Hematopoietic multipotent progenitor cell (in vitro differentiated cells): ENCODE measurements at regions not wholly inside any gene's neighbourhood (a gene's known extent, or its start where the extent isn't known, plus 50 kb on each side); places are given as distances from the start of the nearest gene placed in this dataset.
"Not testable (repeated sequence)": the region's sequence is repeated elsewhere in the genome, so short reads cannot be mapped to it uniquely, and the experiment has no call there.

Source experiments
- DNase-seq, 3 donors: peaks; one replicate each; pipeline ENCODE4 v3.0.0-alpha.2; 2011 to 2015; ENCODE audit warnings: low read depth in 2 of 3, low spot score in 2 of 3

DNA sequence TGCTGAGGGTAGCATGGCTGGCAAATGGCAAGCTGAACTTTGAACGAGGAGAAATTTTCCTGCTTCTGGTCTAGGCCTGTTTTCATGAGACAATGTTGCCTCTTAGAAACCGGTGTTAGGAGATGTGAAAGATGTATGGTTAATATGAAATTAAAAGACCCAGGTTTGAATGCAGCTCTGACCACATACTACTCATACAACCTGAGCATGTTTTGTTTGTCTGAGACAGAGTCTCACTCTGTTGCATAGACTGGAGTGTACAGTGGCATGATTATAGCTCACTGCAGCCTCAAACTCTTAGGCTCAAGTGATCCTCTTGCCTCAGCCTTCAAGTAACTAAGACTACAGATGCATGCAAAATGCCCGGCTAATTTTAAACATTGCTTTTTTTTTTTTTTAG lies 193.4 kb upstream of the FZD8 start:
- no peak for DNase-seq

DNA sequence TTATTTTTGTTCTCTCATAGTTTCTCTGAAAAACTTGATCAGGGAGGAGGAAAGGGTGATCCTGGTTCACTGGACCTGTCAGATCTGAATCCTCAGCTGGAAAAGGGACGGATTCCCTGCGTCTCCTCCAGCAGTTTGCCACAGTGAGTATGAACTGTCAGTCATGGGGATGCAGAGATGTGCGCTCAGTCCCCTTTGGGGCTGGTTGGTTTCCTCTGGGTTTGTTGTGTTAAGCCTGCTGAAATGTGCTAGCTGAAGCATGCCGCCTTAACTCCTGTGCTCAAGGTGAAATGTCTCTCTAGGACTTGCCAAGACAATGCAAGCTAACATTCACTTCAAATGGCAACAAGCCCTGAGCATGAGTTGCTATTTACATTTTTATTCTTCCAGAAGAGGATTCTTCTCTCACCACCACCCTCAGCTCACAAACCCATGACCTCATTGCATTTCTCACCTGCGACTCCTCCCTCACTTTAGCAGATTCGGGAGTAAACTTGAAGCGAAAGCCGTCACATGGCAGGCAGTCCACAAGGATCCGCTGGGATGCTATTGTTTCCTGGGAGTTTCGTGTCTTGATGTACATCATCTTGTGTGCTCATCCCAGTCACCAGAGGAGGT lies 192.9 kb upstream of the FZD8 start:
- no peak for DNase-seq

DNA sequence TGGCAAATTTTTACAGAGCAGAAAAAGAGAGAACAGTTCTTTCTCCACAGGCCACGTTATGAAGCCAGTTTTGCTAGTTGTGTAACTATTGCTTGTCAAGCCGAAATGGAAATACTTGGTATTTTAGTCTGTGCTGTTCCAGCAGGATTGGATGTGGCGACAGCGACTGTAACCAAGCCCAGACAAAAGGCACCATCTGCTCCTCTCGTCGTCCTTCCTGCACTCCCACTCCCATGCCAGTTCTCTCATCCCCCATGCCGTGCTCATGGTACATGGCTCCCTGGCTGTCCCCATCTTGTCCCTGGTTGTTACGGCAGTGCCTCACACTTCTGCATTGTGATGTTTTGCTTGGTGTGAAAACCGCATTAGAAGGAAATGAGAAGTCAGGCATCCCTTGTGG lies 185.7 kb upstream of the FZD8 start:
- no peak for DNase-seq

GRCh38 chr10:35824704-35825103 lies 182.6 kb upstream of the FZD8 start:
- DNase-seq, result no peak

GRCh38 chr10:35822316-35822715 lies 180.2 kb upstream of the FZD8 start:
- no peak for DNase-seq

DNA sequence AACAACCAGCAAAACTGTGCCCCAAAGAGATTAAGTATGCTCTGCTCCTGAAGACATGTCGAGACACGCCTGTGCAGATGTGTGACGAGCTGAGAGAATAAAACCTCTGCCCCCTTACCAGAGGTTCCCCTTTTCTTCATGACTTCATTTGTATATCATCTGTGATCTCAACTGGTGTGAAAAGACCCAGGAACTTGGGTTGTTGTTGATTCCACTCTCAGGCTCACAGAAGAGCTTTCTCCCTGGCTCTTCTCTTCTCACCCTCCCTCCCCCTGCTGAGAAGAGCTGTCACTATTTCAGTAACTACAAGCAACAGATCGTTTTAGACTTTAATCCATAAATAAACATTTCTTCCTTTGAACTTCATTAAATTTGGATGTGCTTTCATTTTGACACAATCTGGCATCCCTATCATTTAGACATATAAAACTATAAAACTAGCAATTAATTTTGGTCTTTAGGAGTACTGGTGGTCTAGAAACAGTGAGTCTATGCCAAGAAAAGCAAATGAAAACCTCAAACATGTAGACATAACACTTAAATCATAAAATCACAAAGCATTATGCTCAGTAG lies 179.3 kb upstream of the FZD8 start:
- no peak for DNase-seq

DNA sequence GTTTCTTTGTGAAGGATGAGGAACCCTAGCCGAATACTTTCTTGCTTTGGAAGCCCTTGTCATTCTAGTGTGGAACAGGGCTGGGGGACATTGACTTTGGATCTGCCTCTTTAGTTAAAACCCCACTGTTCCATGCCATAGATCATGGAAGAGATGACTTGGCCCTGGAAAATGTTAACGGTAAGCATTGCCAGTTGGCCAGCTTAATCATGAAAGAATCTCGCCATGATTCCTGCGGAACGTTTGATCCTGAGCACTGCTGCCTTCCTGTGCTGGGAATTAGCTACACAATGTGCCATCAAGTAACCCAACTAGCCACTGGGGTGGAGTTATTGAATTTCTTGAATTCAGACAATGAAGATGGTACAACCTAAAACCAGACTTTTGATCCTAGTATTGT lies 177.6 kb upstream of the FZD8 start:
- DNase-seq, result no peak

DNA sequence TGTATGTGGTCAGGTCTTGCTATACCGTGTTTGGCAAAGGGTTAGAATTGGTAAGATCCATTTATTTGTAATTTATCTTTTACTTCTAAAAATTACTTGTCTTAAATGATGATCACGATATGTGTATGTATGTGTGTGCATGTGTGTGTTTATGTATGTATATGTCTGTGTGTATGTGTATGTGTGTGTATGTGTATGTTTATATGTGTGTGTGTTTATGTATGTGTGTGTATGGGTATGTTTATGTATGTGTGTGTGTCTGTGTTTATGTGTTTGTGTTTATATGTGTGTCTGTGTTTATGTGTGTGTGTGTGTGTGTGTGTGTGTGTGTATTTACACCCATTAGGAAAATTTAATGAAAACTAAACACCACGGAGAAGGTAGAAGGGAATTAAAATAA lies 176.9 kb upstream of the FZD8 start:
- DNase-seq, result no peak

GRCh38 chr10:35817109-35817508 lies 175.0 kb upstream of the FZD8 start:
- DNase-seq, result not testable (repeated sequence)

- no peak for DNase-seq
Measured at GRCh38 chr10:35813219-35813618, 171.1 kb upstream of the FZD8 start.

DNA sequence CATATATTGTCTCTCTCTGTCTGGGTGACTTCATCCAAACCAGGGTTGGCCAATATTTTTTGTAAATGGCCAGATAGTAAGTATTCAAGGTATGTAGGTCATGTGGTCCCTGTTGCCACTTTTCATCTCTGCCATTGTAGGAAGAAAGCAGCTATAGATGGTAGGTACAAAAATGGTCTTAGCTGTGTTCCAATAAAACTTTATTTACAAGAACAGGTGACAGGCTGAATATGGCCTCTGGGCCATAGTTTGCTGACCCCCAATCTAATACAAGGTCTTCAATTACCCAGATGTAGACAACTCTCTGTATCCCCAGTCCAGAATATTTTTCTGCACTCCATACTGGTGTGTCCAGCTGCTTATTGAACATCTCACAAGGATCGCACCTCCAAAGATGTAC lies 166.2 kb upstream of the FZD8 start:
- no peak for DNase-seq

- no peak for DNase-seq
Measured at GRCh38 chr10:35803046-35803445, 160.9 kb upstream of the FZD8 start.

GRCh38 chr10:35797187-35797586 lies 155.1 kb upstream of the FZD8 start:
- DNase-seq, result no peak

- DNase-seq, result peak in 1 of 3 donors; percentile 9
Measured at GRCh38 chr10:35795131-35795824, 153.2 kb upstream of the FZD8 start.

- DNase-seq, result no peak
Measured at GRCh38 chr10:35794703-35795102, 152.6 kb upstream of the FZD8 start.

- no peak for DNase-seq
Measured at GRCh38 chr10:35792291-35792690, 150.2 kb upstream of the FZD8 start.

GRCh38 chr10:35789996-35790395 lies 147.9 kb upstream of the FZD8 start:
- no peak for DNase-seq

DNA sequence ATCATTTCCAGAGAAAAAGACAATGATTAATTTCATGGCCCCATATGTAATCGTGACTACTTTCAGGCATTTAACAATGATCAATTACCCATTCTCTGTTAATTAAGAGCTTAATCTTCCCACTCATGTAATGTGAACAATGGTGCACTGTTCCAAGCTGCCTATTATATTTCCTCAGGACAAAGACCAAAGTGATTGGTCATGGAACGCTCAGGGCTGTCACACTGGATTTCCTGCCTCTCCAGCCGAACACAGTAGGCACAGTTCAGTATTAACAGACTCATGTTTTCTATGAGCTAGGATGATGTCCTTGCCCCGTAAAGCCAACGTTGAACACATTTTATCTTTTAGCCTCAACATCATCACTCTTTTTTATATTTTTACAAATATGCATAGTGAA lies 142.7 kb upstream of the FZD8 start:
- no peak for DNase-seq

DNA sequence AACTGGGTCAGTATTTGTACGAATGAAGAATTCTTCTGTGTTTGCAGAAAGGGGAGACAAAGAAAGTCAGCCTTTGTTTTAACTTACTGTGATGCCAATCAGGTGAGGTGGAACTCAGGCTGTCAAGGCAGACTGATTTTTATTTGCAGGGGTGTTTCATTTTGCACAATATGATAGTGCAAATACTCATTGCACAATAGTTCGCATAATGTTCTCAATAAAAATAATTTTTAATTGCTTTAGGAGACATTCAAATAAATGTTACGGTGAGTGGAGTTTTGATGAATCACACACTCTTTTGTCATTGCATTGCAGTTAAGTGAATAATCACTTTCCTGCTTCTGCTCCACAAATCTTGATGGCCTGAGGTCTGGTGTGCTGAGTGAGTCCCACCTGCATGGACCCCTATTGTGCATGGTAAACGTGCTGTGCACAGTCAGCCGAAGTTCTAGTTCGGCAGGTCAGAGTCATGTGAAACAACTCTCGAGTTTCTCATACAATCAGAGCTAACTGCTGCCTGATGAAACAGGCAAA lies 141.3 kb upstream of the FZD8 start:
- no peak for DNase-seq

GRCh38 chr10:35781643-35782035 lies 139.5 kb upstream of the FZD8 start:
- DNase-seq, result peak in 1 of 3 donors; percentile 7

- no peak for DNase-seq
Measured at GRCh38 chr10:35780970-35781642, 139.0 kb upstream of the FZD8 start.

GRCh38 chr10:35778306-35778705 lies 136.2 kb upstream of the FZD8 start:
- DNase-seq, result peak in 2 of 3 donors; percentile 6 to 9
